ENCODE measurements at regions not wholly inside any gene's neighbourhood (a gene's known extent, or its start where the extent isn't known, plus 50 kb on each side); places are given as distances from the start of the nearest gene placed in this dataset.

GRCh38 chrX:106341823-106342222 lies 173.7 kb downstream of the PWWP3B start:
- intact Hi-C loops (cut with DNase I; ENCODE audit: low total_unique reads), result no loop called here
- no peak overlapping the region for H3K4me3 ChIP-seq
- H3K36me3 ChIP-seq (ENCODE audit: low read depth, missing control alignments), result no peaks in the 10 kb centered on the region
- H3K27ac ChIP-seq, result no peak overlapping the region
- no peaks in the 10 kb centered on the region for H3K27me3 ChIP-seq
- H3K9me3 ChIP-seq, result no peaks in the 10 kb centered on the region
- WGBS, 2 donors, result 63 to 64% methylated on average over 3 of the region's 3 CpGs
- TF ChIP-seq POLR2A (IDR thresholded peaks at IDR 0.05), result no peak
- TF ChIP-seq, protein P1, sequence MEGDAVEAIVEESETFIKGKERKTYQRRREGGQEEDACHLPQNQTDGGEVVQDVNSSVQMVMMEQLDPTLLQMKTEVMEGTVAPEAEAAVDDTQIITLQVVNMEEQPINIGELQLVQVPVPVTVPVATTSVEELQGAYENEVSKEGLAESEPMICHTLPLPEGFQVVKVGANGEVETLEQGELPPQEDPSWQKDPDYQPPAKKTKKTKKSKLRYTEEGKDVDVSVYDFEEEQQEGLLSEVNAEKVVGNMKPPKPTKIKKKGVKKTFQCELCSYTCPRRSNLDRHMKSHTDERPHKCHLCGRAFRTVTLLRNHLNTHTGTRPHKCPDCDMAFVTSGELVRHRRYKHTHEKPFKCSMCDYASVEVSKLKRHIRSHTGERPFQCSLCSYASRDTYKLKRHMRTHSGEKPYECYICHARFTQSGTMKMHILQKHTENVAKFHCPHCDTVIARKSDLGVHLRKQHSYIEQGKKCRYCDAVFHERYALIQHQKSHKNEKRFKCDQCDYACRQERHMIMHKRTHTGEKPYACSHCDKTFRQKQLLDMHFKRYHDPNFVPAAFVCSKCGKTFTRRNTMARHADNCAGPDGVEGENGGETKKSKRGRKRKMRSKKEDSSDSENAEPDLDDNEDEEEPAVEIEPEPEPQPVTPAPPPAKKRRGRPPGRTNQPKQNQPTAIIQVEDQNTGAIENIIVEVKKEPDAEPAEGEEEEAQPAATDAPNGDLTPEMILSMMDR (IDR thresholded peaks at IDR 0.05), result no peak
- no peak for DNase-seq
- no peaks in the 10 kb centered on the region for H3K4me1 ChIP-seq

DNA sequence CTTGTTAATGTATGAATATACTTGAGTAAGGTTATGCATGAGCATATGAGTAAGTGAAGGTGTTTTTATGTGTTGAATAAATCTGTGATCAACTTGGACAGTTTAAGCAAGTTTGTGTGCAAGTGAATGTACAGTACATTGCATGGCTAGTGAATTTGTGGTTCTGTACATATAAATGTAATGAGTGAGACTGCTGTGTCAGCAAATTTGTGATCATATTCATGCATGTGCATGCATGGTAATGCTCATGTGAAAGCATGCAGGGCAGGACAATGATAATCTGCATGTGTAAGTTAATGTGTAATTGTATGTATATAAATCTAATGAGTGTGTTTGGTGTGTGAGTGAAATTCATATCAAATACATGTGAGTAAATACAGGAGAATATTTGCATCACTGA lies 188.5 kb downstream of the PWWP3B start:
- no peak for DNase-seq
- TF ChIP-seq POLR2A (IDR thresholded peaks at IDR 0.05), result no peak
- TF ChIP-seq, protein P1 (IDR thresholded peaks at IDR 0.05), result no peak
- Histone ChIP-seq H3K27me3 (no peaks in the 10 kb centered on the region), H3K4me3 (no peak overlapping the region), H3K9me3 (no peaks in the 10 kb centered on the region), H3K27ac (no peak overlapping the region), H3K36me3 (ENCODE audit: low read depth, missing control alignments) (no peaks in the 10 kb centered on the region), H3K4me1 (no peaks in the 10 kb centered on the region)
- intact Hi-C loops (cut with DNase I; ENCODE audit: low total_unique reads), result no loop called here

GRCh38 chrX:106363214-106363613 lies 195.1 kb downstream of the PWWP3B start:
- 97% methylated on average over 5 of the region's 5 CpGs; no CpG with 5 or more reads in 1 of the 2 donors for whole genome bisulfite sequencing, 2 donors
- Histone ChIP-seq H3K36me3 (ENCODE audit: low read depth, missing control alignments) (no peaks in the 10 kb centered on the region), H3K4me3 (no peak overlapping the region), H3K27me3 (no peaks in the 10 kb centered on the region), H3K27ac (no peak overlapping the region), H3K9me3 (no peaks in the 10 kb centered on the region), H3K4me1 (no peaks in the 10 kb centered on the region)
- TF ChIP-seq, protein P1 (IDR thresholded peaks at IDR 0.05), result no peak
- TF ChIP-seq POLR2A (IDR thresholded peaks at IDR 0.05), result no peak
- DNase-seq, result no peak
- intact Hi-C loops (cut with DNase I; ENCODE audit: low total_unique reads), result no loop called here

DNA sequence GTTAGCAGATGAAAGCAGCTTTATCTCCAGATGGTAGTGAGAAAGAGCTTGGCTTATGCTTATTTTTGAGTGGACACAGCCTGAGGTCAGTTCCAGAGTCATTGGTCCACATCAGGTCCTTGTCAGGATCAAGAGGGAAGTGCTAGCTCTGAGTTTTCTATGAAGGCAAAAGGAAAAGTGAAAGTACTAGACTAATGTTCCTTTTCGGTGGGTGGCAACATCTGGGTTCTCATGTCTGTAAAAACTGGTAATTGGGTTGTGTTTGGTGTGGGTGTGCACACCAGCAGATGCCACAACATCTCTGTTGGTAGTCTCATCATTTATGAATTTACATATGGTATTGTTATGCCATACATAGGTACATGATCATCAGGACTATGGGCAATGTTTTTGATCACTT lies 210.5 kb downstream of the PWWP3B start:
- H3K9me3 ChIP-seq, result no peaks in the 10 kb centered on the region
- intact Hi-C loops (cut with DNase I; ENCODE audit: low total_unique reads), result no loop called here
- WGBS, 2 donors, result 60 to 75% methylated on average over 1 of the region's 1 CpG
- H3K27ac ChIP-seq, result no peak overlapping the region
- H3K27me3 ChIP-seq, result no peaks in the 10 kb centered on the region
- H3K4me3 ChIP-seq, result no peak overlapping the region
- no peak for TF ChIP-seq POLR2A (IDR thresholded peaks at IDR 0.05)
- TF ChIP-seq, protein P1 (IDR thresholded peaks at IDR 0.05), result no peak
- no peaks in the 10 kb centered on the region for H3K4me1 ChIP-seq
- no peaks in the 10 kb centered on the region for H3K36me3 ChIP-seq (ENCODE audit: low read depth, missing control alignments)
- DNase-seq, result no peak

- Histone ChIP-seq H3K9me3 (no peaks in the 10 kb centered on the region), H3K36me3 (ENCODE audit: low read depth, missing control alignments) (no peaks in the 10 kb centered on the region), H3K27ac (no peak overlapping the region), H3K27me3 (no peaks in the 10 kb centered on the region), H3K4me3 (no peak overlapping the region), H3K4me1 (no peaks in the 10 kb centered on the region)
- intact Hi-C loops (cut with DNase I; ENCODE audit: low total_unique reads), result no loop called here
- peak; percentile 16 for DNase-seq
- no peak for TF ChIP-seq POLR2A (IDR thresholded peaks at IDR 0.05)
- TF ChIP-seq, protein P1 (IDR thresholded peaks at IDR 0.05), result no peak
- 63 to 89% methylated on average over 3 to 4 of the region's 4 CpGs for WGBS, 2 donors
Observed at GRCh38 chrX:106391284-106391911, 220.4 kb upstream of the RADX start.

All from testis (tissue), 2 donors.